MM.1S (cell line): ENCODE measurements at regions not wholly inside any gene's neighbourhood (a gene's known extent, or its start where the extent isn't known, plus 50 kb on each side); places are given as distances from the start of the nearest gene placed in this dataset.

Source experiments
- EZH2 ChIP-seq: fragments of 300-600 bp; sonication (generic); optimal IDR thresholded peaks from 2 replicates; pipeline ENCODE3; 2017; ENCODE audit warnings: low read depth, mild to moderate bottlenecking, antibody characterized with exemption, low read length, mixed read lengths
- TF ChIP-seq, protein P1 (sequence below): fragments of 300-600 bp; sonication (generic); IDR thresholded peaks from 2 replicates; pipeline ENCODE4 v1.5.1; 2016; ENCODE audit warnings: antibody characterized with exemption, low read length, mixed read lengths

DNA sequence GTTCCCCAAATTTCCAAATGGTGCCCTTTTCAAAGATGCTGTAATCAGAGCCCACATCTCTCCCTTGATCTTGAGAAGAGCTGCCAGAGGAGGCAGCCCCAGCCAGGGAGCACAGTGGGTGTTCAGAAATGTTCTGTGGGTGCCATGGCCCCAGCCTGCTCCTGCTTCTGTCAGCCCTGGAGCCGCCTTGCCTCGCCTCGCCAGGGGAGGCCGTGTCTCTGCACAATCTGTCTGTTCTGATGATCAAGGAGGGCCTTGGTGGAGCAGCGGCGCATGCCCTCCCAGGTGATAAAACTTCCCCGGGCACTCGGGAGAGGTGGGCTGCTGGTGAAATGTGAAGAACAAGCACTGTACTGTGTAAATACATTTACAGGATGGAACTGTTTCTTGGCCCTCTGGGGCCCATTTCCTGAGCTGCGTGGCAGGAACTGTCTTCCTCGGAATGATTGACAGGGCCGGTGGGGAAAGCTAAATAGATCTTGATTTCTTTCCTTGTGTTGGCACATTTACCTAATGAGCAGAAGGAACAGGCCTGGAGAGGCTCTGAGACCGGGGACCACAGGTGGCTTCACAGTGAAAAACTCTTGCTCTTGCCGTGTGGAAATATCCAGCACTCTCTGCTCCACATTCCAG lies 207.8 kb upstream of the PODXL start:
- TF ChIP-seq EZH2 = no peak
- TF ChIP-seq, protein P1, sequence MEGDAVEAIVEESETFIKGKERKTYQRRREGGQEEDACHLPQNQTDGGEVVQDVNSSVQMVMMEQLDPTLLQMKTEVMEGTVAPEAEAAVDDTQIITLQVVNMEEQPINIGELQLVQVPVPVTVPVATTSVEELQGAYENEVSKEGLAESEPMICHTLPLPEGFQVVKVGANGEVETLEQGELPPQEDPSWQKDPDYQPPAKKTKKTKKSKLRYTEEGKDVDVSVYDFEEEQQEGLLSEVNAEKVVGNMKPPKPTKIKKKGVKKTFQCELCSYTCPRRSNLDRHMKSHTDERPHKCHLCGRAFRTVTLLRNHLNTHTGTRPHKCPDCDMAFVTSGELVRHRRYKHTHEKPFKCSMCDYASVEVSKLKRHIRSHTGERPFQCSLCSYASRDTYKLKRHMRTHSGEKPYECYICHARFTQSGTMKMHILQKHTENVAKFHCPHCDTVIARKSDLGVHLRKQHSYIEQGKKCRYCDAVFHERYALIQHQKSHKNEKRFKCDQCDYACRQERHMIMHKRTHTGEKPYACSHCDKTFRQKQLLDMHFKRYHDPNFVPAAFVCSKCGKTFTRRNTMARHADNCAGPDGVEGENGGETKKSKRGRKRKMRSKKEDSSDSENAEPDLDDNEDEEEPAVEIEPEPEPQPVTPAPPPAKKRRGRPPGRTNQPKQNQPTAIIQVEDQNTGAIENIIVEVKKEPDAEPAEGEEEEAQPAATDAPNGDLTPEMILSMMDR = no peak
